ENCODE measurements at regions not wholly inside any gene's neighbourhood (a gene's known extent, or its start where the extent isn't known, plus 50 kb on each side); places are given as distances from the start of the nearest gene placed in this dataset.
A peak's percentile ranks its signal among the peaks of the same experiment; 100 is the strongest.

GRCh38 chr2:16553226-16553625 lies 112.4 kb downstream of the CYRIA start:
- H3K9me3 Mint-ChIP-seq (ENCODE audit: unreplicated experiment) = no peaks in the 10 kb centered on the region
- no peaks in the 10 kb centered on the region for H3K27me3 Mint-ChIP-seq (ENCODE audit: unreplicated experiment)
- H3K36me3 Mint-ChIP-seq (ENCODE audit: unreplicated experiment) = no peaks in the 10 kb centered on the region
- TF ChIP-seq CTCF (IDR thresholded peaks at IDR 0.05) = peak; percentile 54
- DNase-seq (ENCODE audit: extremely low spot score, unreplicated experiment) = no peak
- H3K4me3 Mint-ChIP-seq (ENCODE audit: unreplicated experiment) = no peak overlapping the region
- H3K27ac Mint-ChIP-seq (ENCODE audit: unreplicated experiment) = no peak overlapping the region
- no peaks in the 10 kb centered on the region for H3K4me1 Mint-ChIP-seq (ENCODE audit: unreplicated experiment)

GRCh38 chr2:16552202-16552601 lies 113.4 kb downstream of the CYRIA start:
- H3K36me3 Mint-ChIP-seq (ENCODE audit: unreplicated experiment) = no peaks in the 10 kb centered on the region
- H3K27ac Mint-ChIP-seq (ENCODE audit: unreplicated experiment) = no peak overlapping the region
- H3K27me3 Mint-ChIP-seq (ENCODE audit: unreplicated experiment) = no peaks in the 10 kb centered on the region
- H3K4me1 Mint-ChIP-seq (ENCODE audit: unreplicated experiment) = no peaks in the 10 kb centered on the region
- H3K9me3 Mint-ChIP-seq (ENCODE audit: unreplicated experiment) = no peaks in the 10 kb centered on the region
- DNase-seq (ENCODE audit: extremely low spot score, unreplicated experiment) = no peak
- no peak overlapping the region for H3K4me3 Mint-ChIP-seq (ENCODE audit: unreplicated experiment)
- no peak for TF ChIP-seq CTCF (IDR thresholded peaks at IDR 0.05)

- TF ChIP-seq CTCF (IDR thresholded peaks at IDR 0.05) = no peak
- H3K4me1 Mint-ChIP-seq (ENCODE audit: unreplicated experiment) = no peaks in the 10 kb centered on the region
- H3K36me3 Mint-ChIP-seq (ENCODE audit: unreplicated experiment) = no peaks in the 10 kb centered on the region
- no peak for DNase-seq (ENCODE audit: extremely low spot score, unreplicated experiment)
- no peaks in the 10 kb centered on the region for H3K9me3 Mint-ChIP-seq (ENCODE audit: unreplicated experiment)
- H3K27ac Mint-ChIP-seq (ENCODE audit: unreplicated experiment) = no peak overlapping the region
- H3K27me3 Mint-ChIP-seq (ENCODE audit: unreplicated experiment) = no peaks in the 10 kb centered on the region
- no peak overlapping the region for H3K4me3 Mint-ChIP-seq (ENCODE audit: unreplicated experiment)
Observed at GRCh38 chr2:16548036-16548435, 117.6 kb downstream of the CYRIA start.

GRCh38 chr2:16546128-16546754 lies 119.4 kb downstream of the CYRIA start:
- no peak overlapping the region for H3K4me3 Mint-ChIP-seq (ENCODE audit: unreplicated experiment)
- H3K27ac Mint-ChIP-seq (ENCODE audit: unreplicated experiment) = no peak overlapping the region
- H3K36me3 Mint-ChIP-seq (ENCODE audit: unreplicated experiment) = no peaks in the 10 kb centered on the region
- no peaks in the 10 kb centered on the region for H3K9me3 Mint-ChIP-seq (ENCODE audit: unreplicated experiment)
- no peak for DNase-seq (ENCODE audit: extremely low spot score, unreplicated experiment)
- no peaks in the 10 kb centered on the region for H3K27me3 Mint-ChIP-seq (ENCODE audit: unreplicated experiment)
- H3K4me1 Mint-ChIP-seq (ENCODE audit: unreplicated experiment) = no peaks in the 10 kb centered on the region
- TF ChIP-seq CTCF (IDR thresholded peaks at IDR 0.05) = no peak

DNA sequence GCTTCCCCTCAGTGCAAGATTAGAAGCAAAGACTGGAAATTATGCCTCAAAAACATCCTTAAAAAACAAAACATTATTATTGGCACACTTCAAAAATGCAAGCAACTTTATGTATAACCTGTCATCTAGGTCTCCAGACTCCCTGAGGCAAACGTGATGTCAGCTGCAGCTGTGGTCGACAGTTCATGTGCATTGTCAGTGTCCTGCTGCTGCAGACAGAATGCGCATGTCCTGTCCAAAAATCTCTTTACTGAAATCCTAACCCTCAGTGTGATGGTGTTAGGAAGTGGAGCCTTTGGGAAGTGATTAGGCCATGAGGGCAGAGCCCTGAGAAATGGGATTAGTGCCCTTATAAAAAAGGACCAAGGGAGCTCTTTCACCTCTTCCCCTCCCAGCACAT lies 126.9 kb downstream of the CYRIA start:
- no peak overlapping the region for H3K27ac Mint-ChIP-seq (ENCODE audit: unreplicated experiment)
- H3K4me1 Mint-ChIP-seq (ENCODE audit: unreplicated experiment) = no peaks in the 10 kb centered on the region
- H3K9me3 Mint-ChIP-seq (ENCODE audit: unreplicated experiment) = no peaks in the 10 kb centered on the region
- no peaks in the 10 kb centered on the region for H3K27me3 Mint-ChIP-seq (ENCODE audit: unreplicated experiment)
- no peaks in the 10 kb centered on the region for H3K36me3 Mint-ChIP-seq (ENCODE audit: unreplicated experiment)
- DNase-seq (ENCODE audit: extremely low spot score, unreplicated experiment) = no peak
- H3K4me3 Mint-ChIP-seq (ENCODE audit: unreplicated experiment) = no peak overlapping the region
- TF ChIP-seq CTCF (IDR thresholded peaks at IDR 0.05) = no peak

Data from osteocyte (in vitro differentiated cells).